Hematopoietic multipotent progenitor cell treated with erythropoietin and hydrocortisone succinate and interleukin-3 and kit ligand, for 4 days (in vitro differentiated cells): ENCODE measurements at regions not wholly inside any gene's neighbourhood (a gene's known extent, or its start where the extent isn't known, plus 50 kb on each side); places are given as distances from the start of the nearest gene placed in this dataset.
"Not testable (repeated sequence)": the region's sequence is repeated elsewhere in the genome, so short reads cannot be mapped to it uniquely, and the experiment has no call there.

Source experiments
- DNase-seq: peaks from one replicate; pipeline ENCODE4 v3.0.0-alpha.2; 2015

- DNase-seq, result not testable (repeated sequence)
These were observed 1128.9 kb downstream of the GATA3 start for GRCh38 chr10:9183197-9183880.

DNA sequence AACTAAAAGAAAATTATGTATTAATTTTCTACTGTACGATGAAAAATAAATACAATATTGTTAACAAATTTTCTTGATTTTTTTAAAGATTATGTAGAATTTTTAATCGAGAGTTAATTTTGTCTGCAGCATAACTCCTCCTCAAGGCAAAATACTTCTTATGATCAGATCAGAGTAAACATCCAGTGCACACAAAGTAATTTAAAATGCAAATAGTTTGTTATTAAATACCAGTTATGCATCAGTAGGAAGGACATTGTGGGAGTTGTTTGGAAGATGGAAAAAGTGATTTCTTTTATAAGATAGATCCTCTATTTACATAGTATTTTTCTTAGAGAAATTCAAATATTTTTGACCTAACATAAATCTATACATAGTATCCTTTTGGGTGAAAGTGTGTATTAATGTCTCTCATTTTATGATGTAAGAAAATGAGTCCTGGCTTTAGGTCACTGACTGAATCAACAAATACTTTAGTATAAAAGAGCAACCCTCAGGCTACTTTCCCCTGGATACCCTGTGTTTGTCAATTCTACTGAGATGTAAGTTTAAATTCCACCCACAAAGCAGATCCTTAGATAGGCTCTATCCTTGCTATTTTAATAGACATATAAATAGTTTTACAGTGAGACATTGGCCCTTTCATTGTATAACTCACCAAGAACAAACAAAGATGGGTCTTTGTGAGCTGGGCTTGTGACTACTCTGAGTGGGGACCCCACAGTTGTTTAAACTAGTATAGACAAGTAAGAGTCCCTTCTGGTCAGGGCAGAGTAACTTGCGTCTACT lies 1133.7 kb downstream of the GATA3 start:
- no peak for DNase-seq

DNA sequence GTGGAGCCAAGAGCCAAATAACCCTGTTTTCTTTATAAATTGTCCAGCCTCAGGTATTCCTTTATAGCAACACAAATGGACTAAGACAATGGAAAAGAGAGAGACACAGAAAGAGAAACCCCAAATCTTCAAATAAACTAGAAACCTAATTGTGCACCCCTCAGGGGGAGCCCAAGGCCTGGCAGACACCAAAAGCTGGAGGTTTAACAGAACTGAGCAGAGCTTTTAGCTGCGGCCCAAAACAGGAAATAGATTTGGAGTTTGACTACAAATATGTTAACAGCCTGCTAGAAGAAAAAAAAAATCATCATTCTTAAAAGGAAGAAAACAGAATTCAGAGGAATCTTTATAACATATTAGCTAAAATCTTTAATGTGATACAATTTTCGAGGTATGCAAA lies 1135.0 kb downstream of the GATA3 start:
- no peak for DNase-seq

- no peak for DNase-seq
These were observed 1138.6 kb downstream of the GATA3 start for GRCh38 chr10:9193120-9193519.

DNA sequence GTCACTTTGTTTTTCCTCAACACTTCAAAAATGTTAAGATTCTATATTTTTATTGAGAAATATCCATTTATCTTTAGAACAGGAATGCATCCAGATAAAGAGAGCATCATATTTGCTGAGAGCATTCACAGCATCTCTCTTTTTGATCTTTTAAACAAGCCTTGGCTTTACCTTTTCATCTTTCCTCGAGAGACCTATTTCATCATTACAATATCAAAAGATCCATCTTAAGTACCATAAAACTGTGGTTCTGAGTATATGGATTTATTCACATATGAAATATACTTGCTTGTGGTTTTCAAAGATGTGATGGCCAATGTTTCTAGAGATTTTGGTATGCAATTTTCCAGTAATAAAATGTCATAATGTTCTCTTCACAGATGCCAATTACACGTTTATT lies 1140.9 kb downstream of the GATA3 start:
- DNase-seq, result no peak

DNA sequence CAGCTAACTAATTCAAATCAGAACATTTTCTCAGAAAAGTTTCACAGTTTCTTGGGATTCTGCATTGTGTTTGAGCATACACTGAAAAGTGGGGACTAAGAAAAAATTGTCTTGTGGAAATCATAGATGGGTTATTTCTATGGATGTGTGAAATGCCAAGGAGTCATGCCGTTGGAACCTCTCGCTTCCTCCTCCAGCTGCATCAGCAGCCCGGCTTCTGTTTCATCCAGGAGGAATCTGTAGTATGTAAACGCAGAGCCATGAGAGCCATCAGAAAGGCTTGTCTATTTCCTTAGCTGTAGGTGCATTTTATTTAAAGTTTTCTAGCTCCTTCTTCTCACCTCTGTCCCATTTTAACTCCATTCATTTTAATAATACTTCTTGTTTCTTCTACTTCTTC lies 1144.1 kb downstream of the GATA3 start:
- DNase-seq, result no peak

- DNase-seq, result no peak
These were observed 1151.1 kb downstream of the GATA3 start for GRCh38 chr10:9205558-9205957.

DNA sequence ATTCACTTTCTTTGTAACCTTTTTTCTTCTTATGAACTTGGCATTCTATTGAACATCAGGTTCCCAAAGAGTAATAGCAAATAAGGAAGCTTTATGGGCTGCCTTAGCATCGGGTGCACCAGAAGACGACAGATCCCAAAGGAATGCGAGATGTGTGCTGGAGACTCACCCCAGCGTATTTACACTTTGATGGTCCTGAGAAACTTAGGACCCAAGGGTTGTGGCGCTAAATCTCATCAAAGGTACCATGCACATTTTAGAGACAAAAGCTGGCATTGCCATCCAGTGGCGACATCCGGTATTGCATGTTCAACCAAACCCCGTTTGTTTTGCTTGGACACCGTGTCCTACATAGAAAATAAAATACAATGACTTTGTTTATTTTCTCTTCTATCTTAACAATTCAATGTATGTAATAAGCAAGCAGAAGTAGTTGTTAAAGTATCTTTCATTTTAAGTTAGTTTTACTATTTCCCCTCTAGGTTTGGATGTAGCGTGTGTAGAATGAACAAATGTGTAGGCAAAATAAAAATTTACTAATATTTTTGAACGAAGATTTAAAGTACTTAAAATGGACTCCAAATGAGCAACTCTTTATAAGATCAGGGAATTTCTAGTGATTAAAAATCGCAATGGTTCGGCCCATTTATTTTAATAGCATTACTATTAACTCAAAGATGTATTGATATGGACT lies 1154.8 kb downstream of the GATA3 start:
- peak; percentile 73 for DNase-seq

DNA sequence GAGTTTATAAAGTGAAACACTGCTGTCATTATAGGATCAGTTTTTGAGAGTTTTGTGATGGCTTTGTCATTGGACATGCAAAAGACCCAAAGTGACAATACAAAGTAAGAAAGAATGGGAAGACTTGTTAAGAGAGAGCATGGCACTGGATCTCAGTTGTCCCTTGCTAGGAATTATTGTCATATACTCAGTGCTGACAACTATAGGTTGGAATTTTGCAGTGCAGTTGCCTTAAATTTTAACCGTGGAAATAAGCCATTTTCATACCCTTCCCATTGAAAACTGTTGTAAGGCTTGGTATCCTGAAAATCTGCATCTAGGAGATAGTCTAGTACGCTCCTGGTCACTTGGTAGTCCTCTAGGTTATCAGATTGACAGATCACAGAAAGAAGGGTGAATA lies 1156.7 kb downstream of the GATA3 start:
- DNase-seq, result no peak

DNA sequence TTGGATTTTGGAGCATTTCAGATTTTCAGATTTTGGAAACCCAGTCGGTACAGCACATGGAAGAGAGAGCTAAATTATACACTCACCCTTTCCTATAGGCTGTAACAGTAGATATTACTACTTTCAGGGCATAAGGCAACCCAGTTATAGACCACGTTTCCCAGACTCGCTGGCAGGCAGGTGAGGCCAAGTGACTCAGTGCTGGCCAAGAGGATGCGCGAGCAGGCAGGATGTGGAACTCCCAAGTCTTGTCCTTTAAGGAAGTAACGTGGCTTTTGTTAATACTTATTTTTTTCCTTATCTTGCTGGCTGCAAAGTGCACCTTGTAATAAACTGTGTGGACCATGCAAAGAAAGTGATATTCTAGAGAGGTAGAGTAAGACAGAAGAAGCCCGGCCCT lies 1160.1 kb downstream of the GATA3 start:
- no peak for DNase-seq

- DNase-seq, result no peak
These were observed 1160.6 kb downstream of the GATA3 start for GRCh38 chr10:9215121-9215520.

- DNase-seq, result no peak
These were observed 1165.4 kb downstream of the GATA3 start for GRCh38 chr10:9219860-9220259.

DNA sequence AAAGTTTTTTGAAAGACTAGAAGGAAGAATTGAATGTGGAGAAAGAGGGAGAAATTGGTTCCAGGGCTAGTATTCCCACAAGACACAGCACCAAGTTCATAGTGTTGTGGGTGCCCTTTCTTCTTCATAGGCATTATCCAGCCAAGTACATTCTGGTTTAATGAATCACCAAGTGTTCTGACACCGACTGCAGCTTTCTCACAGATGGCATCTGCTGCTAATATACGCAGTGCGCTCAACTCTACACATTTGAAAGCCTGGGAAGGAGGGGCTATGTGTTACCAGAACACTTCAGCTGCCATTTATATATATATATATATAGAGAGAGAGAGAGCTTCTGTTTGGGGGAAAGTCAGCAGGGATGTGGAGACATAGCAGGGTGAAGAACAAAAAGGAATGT lies 1168.4 kb downstream of the GATA3 start:
- no peak for DNase-seq

DNA sequence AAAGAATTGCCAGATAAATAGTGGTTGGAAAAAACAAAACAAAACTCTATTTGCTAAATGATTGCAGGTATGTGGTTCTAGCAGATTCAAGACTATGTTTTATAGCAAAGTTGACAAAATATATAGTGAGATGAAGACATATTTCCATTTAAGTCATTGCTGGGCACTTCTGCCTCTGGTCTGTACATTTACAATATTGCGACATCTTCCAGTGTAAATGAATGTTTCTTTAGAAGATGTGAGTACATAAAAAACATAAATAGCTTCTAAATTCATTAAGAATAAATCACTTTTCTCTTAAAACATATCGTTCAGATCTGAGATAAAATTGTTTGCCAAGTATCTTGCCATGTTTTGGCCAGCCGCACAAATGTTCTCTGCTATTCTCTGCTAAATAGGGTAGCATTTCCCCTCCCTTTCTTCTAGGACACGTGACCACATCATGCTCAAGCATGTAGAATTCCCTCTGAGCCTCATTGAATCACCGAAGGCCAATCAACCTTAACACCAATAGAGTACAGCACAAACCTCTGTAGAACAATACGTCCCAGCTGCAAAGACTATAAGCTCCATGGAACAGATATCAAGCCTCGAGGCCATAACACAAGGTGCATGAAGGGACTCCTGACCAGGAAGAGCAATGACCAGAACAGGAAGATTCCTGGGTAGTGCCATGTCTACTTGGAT lies 1173.3 kb downstream of the GATA3 start:
- no peak for DNase-seq

GRCh38 chr10:9228771-9229170 lies 1174.3 kb downstream of the GATA3 start:
- DNase-seq, result no peak

GRCh38 chr10:9229702-9230244 lies 1175.3 kb downstream of the GATA3 start:
- DNase-seq, result peak; percentile 2

DNA sequence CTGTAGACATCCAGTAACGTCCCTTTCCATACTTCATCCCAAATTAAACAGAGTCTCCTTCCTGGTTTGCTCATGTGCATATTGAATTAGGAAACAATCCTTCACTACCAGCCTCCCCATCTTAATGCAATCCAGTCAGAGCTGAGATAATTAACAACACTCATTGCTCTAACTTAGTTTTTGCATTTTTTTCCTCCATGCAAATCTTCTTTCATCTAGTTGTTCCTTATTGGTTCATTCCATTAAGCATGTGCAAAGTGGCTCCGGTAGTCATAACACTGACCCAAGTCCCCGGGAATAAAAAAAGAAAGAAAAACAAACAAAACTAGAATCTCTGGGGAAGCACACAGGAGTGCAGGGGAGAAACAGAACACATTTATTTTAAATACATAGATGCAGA lies 1176.1 kb downstream of the GATA3 start:
- no peak for DNase-seq

- DNase-seq, result no peak
These were observed 1179.7 kb downstream of the GATA3 start for GRCh38 chr10:9234191-9234590.

DNA sequence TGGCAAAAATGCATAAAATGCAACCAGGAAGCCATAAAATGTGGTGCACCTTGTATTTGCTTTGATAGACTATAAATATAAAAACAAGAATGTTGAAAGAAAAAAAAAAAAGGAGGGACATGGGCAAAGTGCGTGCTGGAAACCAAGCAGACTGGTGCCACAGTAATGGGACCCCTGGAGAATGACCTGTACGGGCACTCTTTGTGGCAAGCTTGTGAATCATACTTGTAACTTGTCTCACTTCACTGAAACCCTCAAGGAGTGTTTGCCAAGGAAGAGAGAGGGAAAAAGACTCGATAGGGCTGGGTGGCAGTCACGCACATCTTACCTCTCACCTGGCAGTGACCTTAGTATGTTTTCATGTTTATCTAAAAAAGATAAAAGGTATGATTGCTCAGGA lies 1183.6 kb downstream of the GATA3 start:
- DNase-seq, result no peak

- peak; percentile 36 for DNase-seq
These were observed 1184.8 kb downstream of the GATA3 start for GRCh38 chr10:9239298-9239697.

- no peak for DNase-seq
These were observed 1189.5 kb downstream of the GATA3 start for GRCh38 chr10:9243941-9244411.

- no peak for DNase-seq
These were observed 1190.4 kb downstream of the GATA3 start for GRCh38 chr10:9244864-9245263.

DNA sequence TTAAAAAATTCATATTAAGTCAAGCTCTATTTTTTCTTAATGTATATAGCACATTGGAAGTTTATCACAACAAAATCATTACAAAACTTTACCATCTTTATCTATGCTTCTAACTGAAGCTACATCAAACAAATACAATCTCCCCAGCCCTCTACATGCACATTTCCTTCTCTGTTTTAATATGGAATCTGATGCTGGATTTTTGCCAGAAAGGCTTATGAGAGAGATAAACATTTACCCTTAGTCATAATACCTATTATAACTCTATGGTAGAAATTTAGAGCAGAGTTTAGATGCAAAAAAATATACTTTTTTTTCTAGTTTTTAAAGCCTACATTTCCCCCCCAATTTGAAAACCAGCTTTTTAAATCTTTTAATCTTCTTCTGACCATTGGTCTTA lies 1198.6 kb downstream of the GATA3 start:
- peak; percentile 37 for DNase-seq
